Fibroblast of lung (primary cell): ENCODE measurements at regions not wholly inside any gene's neighbourhood (a gene's known extent, or its start where the extent isn't known, plus 50 kb on each side); places are given as distances from the start of the nearest gene placed in this dataset.

ENCODE experiments used
- CTCF ChIP-seq, 2 donors: IDR thresholded peaks in 1 of 2; conservative IDR thresholded peaks in 1 of 2; 1 replicate in 1 of 2; 2 replicates in 1 of 2; pipeline ENCODE4 v1.5.1; 2011 to 2012; ENCODE audit warnings: low read length in 2 of 2, control low read depth in 1 of 2, inconsistent platforms in 1 of 2, low read depth in 1 of 2, mild to moderate bottlenecking in 1 of 2
- EZH2 ChIP-seq: IDR thresholded peaks from 2 replicates; pipeline ENCODE4 v1.5.1; 2012; ENCODE audit warnings: low read length, control low read depth, mild to moderate bottlenecking; ENCODE audit errors: missing control alignments

- no peak for TF ChIP-seq CTCF (conservative IDR thresholded peaks at IDR 0.05 in 1 of 2, IDR thresholded peaks at IDR 0.05 in 1 of 2; ENCODE audit: low read depth in 1 of 2, low read length in 2 of 2)
- TF ChIP-seq EZH2, result no peak
Observed at GRCh38 chr20:63124092-63124781, 91.7 kb downstream of the YTHDF1 start.
